SK-N-SH treated with all-trans-retinoic acid at 6 μM for 48 hours (cell line): ENCODE measurements at regions not wholly inside any gene's neighbourhood (a gene's known extent, or its start where the extent isn't known, plus 50 kb on each side); places are given as distances from the start of the nearest gene placed in this dataset.

Experiments
- POU6F1 ChIP-seq: fragments of 250-450 bp; sonication (Bioruptor Pico); IDR thresholded peaks from 2 replicates; pipeline ENCODE4 v1.8.0; 2021; ENCODE audit warnings: low read depth, mild to moderate bottlenecking, moderate library complexity, borderline replicate concordance
- TSHZ2 ChIP-seq: fragments of 250-450 bp; sonication (Bioruptor Pico); IDR thresholded peaks from 2 replicates; pipeline ENCODE4 v1.5.0; 2020; ENCODE audit warnings: mild to moderate bottlenecking, moderate library complexity
- ZFP30 ChIP-seq: fragments of 450-650 bp; formaldehyde crosslinking; IDR thresholded peaks from 2 replicates; pipeline ENCODE4 v1.5.0; 2022; ENCODE audit warnings: mild to moderate bottlenecking, moderate library complexity
- ZNF8 ChIP-seq: fragments of 450-650 bp; formaldehyde crosslinking; IDR thresholded peaks from 2 replicates; pipeline ENCODE4 v1.5.0; 2020; ENCODE audit warnings: mild to moderate bottlenecking, moderate library complexity
- TF ChIP-seq, protein P1 (sequence below): fragments of 250-450 bp; sonication (Bioruptor Pico); IDR thresholded peaks from 2 replicates; pipeline ENCODE4 v1.8.0; 2020; ENCODE audit warnings: mild to moderate bottlenecking, moderate library complexity, borderline replicate concordance

DNA sequence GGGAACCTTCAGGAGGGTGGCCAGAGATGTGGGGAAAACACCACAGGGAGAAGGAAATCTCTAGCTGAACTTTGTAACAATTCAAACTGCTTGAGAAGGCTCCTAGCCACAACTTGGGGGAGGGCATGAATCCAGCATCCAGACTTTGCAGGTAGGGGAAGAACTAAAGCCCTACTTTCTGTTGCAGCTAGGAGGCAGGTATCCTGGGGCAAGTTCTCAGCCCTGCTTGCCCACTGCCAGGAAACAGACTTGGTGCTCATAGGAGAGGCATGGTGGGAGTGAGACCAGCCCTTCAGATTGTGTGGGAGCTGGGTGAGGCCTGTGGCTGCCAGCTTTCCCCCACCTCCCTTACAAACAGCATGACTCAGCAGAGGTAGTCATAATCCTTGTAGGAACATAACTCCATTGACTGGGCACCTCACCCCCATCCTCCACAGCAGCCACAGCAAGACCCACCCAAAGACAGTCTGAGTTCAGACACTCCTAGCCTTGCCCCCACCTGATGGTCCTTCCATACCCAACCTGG, 209.5 kb upstream of the CPEB2 start:
- TF ChIP-seq TSHZ2 (CRISPR knock-in tag), result no peak
- TF ChIP-seq, protein P1, sequence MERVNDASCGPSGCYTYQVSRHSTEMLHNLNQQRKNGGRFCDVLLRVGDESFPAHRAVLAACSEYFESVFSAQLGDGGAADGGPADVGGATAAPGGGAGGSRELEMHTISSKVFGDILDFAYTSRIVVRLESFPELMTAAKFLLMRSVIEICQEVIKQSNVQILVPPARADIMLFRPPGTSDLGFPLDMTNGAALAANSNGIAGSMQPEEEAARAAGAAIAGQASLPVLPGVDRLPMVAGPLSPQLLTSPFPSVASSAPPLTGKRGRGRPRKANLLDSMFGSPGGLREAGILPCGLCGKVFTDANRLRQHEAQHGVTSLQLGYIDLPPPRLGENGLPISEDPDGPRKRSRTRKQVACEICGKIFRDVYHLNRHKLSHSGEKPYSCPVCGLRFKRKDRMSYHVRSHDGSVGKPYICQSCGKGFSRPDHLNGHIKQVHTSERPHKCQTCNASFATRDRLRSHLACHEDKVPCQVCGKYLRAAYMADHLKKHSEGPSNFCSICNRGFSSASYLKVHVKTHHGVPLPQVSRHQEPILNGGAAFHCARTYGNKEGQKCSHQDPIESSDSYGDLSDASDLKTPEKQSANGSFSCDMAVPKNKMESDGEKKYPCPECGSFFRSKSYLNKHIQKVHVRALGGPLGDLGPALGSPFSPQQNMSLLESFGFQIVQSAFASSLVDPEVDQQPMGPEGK (CRISPR knock-in tag), result no peak
- TF ChIP-seq ZFP30 (CRISPR knock-in tag), result no peak
- no peak for TF ChIP-seq POU6F1
- no peak for TF ChIP-seq ZNF8 (CRISPR knock-in tag)
